ENCODE measurements at regions not wholly inside any gene's neighbourhood (a gene's known extent, or its start where the extent isn't known, plus 50 kb on each side); places are given as distances from the start of the nearest gene placed in this dataset.

DNA sequence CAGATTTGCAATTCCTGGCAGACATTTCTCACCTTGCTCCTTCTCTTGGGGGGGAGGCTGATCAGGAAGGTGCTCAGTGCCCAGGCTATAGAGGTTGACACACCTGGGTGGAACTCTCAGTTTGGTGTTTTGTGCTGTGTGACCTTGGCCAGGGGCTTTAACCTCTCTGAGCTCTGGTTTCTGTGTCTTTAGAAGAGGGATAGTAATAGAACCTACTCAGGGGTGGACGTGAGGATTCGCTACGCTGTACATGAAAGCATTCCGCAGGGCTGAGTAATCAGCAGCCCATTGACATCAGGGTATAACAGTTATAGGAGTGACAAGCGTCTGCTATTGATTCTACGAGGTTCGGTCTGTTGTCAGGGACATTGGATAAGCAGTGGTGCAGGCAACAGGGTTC is 98.1 kb downstream of the PHETA1 start:
- TF ChIP-seq EZH2 (IDR thresholded peaks at IDR 0.05; ENCODE audit: borderline replicate concordance, insufficient read depth, low read length, poor library complexity, severe bottlenecking), result no peak
- TF ChIP-seq, protein P1, sequence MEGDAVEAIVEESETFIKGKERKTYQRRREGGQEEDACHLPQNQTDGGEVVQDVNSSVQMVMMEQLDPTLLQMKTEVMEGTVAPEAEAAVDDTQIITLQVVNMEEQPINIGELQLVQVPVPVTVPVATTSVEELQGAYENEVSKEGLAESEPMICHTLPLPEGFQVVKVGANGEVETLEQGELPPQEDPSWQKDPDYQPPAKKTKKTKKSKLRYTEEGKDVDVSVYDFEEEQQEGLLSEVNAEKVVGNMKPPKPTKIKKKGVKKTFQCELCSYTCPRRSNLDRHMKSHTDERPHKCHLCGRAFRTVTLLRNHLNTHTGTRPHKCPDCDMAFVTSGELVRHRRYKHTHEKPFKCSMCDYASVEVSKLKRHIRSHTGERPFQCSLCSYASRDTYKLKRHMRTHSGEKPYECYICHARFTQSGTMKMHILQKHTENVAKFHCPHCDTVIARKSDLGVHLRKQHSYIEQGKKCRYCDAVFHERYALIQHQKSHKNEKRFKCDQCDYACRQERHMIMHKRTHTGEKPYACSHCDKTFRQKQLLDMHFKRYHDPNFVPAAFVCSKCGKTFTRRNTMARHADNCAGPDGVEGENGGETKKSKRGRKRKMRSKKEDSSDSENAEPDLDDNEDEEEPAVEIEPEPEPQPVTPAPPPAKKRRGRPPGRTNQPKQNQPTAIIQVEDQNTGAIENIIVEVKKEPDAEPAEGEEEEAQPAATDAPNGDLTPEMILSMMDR (IDR thresholded peaks at IDR 0.05; ENCODE audit: poor library complexity, severe bottlenecking), result no peak
- no peak for TF ChIP-seq POLR2AphosphoS5 (IDR thresholded peaks at IDR 0.05)
